GM19467 (cell line): ENCODE measurements at regions not wholly inside any gene's neighbourhood (a gene's known extent, or its start where the extent isn't known, plus 50 kb on each side); places are given as distances from the start of the nearest gene placed in this dataset.

Source experiments
- ATAC-seq: cut with Tn5 transposase; IDR thresholded peaks from one replicate; pipeline ENCODE4 v1.9.1; 2021; ENCODE audit warnings: mild to moderate bottlenecking, moderate library complexity; ENCODE audit not compliant: unreplicated experiment

GRCh38 chr9:108178318-108178717 lies 677.5 kb downstream of the ACTL7B start:
- ATAC-seq = no peak

- no peak for ATAC-seq
Measured at GRCh38 chr9:108168236-108168850, 678.8 kb upstream of the KLF4 start.

GRCh38 chr9:108167136-108167900 lies 677.7 kb upstream of the KLF4 start:
- ATAC-seq = no peak

GRCh38 chr9:108166519-108166918 lies 677.0 kb upstream of the KLF4 start:
- ATAC-seq = no peak

GRCh38 chr9:108163321-108164005 lies 673.9 kb upstream of the KLF4 start:
- no peak for ATAC-seq

GRCh38 chr9:108162664-108163063 lies 673.1 kb upstream of the KLF4 start:
- ATAC-seq = no peak

GRCh38 chr9:108161503-108161902 lies 671.9 kb upstream of the KLF4 start:
- no peak for ATAC-seq

- no peak for ATAC-seq
Measured at GRCh38 chr9:108160706-108161355, 671.3 kb upstream of the KLF4 start.

GRCh38 chr9:108160039-108160438 lies 670.5 kb upstream of the KLF4 start:
- ATAC-seq = no peak

- ATAC-seq = no peak
Measured at GRCh38 chr9:108158236-108158995, 668.8 kb upstream of the KLF4 start.

- no peak for ATAC-seq
Measured at GRCh38 chr9:108156270-108156998, 666.9 kb upstream of the KLF4 start.

- ATAC-seq = no peak
Measured at GRCh38 chr9:108153416-108153815, 663.8 kb upstream of the KLF4 start.

- no peak for ATAC-seq
Measured at GRCh38 chr9:108150736-108151586, 661.4 kb upstream of the KLF4 start.

- ATAC-seq = no peak
Measured at GRCh38 chr9:108149326-108149725, 659.8 kb upstream of the KLF4 start.

GRCh38 chr9:108142504-108143201 lies 653.1 kb upstream of the KLF4 start:
- no peak for ATAC-seq

GRCh38 chr9:108142142-108142503 lies 652.6 kb upstream of the KLF4 start:
- ATAC-seq = no peak

GRCh38 chr9:108139900-108140299 lies 650.3 kb upstream of the KLF4 start:
- ATAC-seq = no peak

GRCh38 chr9:108138516-108138915 lies 648.9 kb upstream of the KLF4 start:
- no peak for ATAC-seq

GRCh38 chr9:108136656-108137055 lies 647.1 kb upstream of the KLF4 start:
- ATAC-seq = no peak
